Breast epithelium (tissue), 3 donors: ENCODE measurements at regions not wholly inside any gene's neighbourhood (a gene's known extent, or its start where the extent isn't known, plus 50 kb on each side); places are given as distances from the start of the nearest gene placed in this dataset.

Experiments used
- POLR2A ChIP-seq: fragments of 450-650 bp; IDR thresholded peaks from one replicate; pipeline ENCODE4 v1.6.1; 2016; ENCODE audit warnings: antibody characterized with exemption, mild to moderate bottlenecking, moderate library complexity
- TF ChIP-seq, protein P1 (sequence below), 3 donors: fragments of 450-650 bp; IDR thresholded peaks; one replicate each; pipeline ENCODE4 v1.5.1; 2016 to 2017; ENCODE audit warnings: antibody characterized with exemption in 3 of 3, mild to moderate bottlenecking in 3 of 3, moderate library complexity in 3 of 3

DNA sequence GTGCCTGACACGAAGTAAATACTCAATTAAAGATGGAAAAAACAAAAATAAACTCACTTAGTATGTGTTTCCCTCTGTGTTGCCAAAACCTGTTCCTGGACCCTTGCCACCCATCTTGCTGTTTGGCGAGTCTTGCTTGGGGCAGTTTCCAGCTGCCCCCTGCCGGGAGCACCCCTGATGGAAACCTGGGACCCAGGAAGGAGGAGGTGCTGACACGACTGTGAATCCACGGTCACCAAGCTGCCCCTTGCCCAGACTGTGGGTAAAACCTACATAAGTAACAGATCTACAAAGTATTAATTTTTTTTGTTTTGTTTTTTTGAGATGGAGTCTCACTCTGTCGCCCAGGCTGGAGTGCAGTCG, 50.1 kb upstream of the SIAH1 start:
- no peak for TF ChIP-seq POLR2A
- TF ChIP-seq, protein P1, sequence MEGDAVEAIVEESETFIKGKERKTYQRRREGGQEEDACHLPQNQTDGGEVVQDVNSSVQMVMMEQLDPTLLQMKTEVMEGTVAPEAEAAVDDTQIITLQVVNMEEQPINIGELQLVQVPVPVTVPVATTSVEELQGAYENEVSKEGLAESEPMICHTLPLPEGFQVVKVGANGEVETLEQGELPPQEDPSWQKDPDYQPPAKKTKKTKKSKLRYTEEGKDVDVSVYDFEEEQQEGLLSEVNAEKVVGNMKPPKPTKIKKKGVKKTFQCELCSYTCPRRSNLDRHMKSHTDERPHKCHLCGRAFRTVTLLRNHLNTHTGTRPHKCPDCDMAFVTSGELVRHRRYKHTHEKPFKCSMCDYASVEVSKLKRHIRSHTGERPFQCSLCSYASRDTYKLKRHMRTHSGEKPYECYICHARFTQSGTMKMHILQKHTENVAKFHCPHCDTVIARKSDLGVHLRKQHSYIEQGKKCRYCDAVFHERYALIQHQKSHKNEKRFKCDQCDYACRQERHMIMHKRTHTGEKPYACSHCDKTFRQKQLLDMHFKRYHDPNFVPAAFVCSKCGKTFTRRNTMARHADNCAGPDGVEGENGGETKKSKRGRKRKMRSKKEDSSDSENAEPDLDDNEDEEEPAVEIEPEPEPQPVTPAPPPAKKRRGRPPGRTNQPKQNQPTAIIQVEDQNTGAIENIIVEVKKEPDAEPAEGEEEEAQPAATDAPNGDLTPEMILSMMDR (IDR thresholded peaks at IDR 0.05): no peak
